ENCODE measurements at regions not wholly inside any gene's neighbourhood (a gene's known extent, or its start where the extent isn't known, plus 50 kb on each side); places are given as distances from the start of the nearest gene placed in this dataset.

DNA sequence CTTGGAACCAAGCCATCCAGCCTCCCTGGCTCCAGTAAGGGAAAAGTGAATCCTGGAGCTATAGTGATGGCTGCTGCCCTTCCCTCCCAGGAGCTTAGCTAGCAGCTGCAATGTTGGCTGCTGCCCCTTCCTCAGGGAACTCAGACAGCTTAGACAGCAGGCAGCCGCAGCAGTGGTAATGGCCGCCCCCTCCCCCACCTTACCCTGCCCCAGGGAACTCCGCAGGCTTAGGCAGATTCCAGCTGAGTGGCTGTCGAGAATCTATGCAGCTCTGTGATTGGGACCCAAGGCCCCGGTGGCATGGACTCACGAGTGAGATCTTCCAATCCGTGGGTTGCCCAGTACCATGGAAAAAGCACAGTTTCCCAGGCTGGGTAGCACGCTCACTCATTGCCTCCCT, 378.6 kb downstream of the NNT start (continued):
- TF ChIP-seq, protein P1, sequence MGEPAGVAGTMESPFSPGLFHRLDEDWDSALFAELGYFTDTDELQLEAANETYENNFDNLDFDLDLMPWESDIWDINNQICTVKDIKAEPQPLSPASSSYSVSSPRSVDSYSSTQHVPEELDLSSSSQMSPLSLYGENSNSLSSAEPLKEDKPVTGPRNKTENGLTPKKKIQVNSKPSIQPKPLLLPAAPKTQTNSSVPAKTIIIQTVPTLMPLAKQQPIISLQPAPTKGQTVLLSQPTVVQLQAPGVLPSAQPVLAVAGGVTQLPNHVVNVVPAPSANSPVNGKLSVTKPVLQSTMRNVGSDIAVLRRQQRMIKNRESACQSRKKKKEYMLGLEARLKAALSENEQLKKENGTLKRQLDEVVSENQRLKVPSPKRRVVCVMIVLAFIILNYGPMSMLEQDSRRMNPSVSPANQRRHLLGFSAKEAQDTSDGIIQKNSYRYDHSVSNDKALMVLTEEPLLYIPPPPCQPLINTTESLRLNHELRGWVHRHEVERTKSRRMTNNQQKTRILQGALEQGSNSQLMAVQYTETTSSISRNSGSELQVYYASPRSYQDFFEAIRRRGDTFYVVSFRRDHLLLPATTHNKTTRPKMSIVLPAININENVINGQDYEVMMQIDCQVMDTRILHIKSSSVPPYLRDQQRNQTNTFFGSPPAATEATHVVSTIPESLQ (CRISPR knock-in tag; IDR thresholded peaks at IDR 0.05), result no peak

DNA sequence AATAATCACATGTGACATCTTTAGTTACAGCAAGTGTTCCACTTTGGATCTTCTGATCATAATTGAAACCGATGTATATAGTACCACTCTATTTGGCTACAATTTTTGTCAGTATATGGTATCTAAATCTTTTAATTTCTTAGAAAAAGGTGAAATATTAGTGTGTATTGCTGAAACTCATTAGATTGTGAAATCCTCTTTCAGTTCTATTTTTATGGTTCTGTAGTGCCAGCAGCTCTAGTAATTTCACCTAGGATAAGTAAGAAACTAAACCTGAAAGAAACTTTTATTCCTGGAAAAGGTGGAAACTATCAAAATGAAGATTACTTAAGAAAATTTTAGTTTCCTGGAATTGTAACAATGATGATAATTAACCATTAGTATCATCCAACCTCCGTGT, 370.9 kb downstream of the NNT start:
- H3K27me3 ChIP-seq (ENCODE audit: control insufficient read depth in 2 of 2, insufficient read depth in 2 of 2, low read length in 2 of 2), result no peaks in the 10 kb centered on the region
- H3K9me1 ChIP-seq (ENCODE audit: control insufficient read depth, insufficient read depth, low read length), result no peaks in the 10 kb centered on the region
- no peaks in the 10 kb centered on the region for H3K79me2 ChIP-seq (ENCODE audit: control insufficient read depth, insufficient read depth, low read length)
- FAIRE-seq (no peak), DNase-seq (ENCODE audit: extremely low read depth in 1 of 4, low spot score in 3 of 4) (no peak), ATAC-seq (no peak)
- CTCF ChIA-PET (ENCODE audit: low intra/inter-chr PET ratio), result interaction anchor here (0.6 kb wide), 1 partner anchor 838 kb away, joined by 6 read pairs; no protein-coding TSS in a partner anchor
- no peak overlapping the region for H3K4me2 ChIP-seq (ENCODE audit: insufficient read depth, low read length)
- no peaks in the 10 kb centered on the region for H3K9me3 ChIP-seq (replicated peaks; ENCODE audit: control insufficient read depth, insufficient read depth, low read depth, low read length)
- no peaks in the 10 kb centered on the region for H4K20me1 ChIP-seq (replicated peaks; ENCODE audit: control insufficient read depth, insufficient read depth, low read length)
- in situ Hi-C loops (cut with MboI), result no loop called here
- no peak overlapping the region for H3K27ac ChIP-seq (ENCODE audit: extremely low read depth, low read depth, low read length)
- no peak overlapping the region for H2AFZ ChIP-seq (ENCODE audit: low read depth, low read length)
- H3K4me1 ChIP-seq (replicated peaks in 1 of 2; ENCODE audit: control insufficient read depth in 2 of 2, insufficient read depth in 2 of 2, low read length in 2 of 2), result no peaks in the 10 kb centered on the region
- H3K9ac ChIP-seq (ENCODE audit: insufficient read depth in 1 of 2, low read depth in 2 of 2, low read length in 2 of 2), result no peak overlapping the region
- BruUV-seq (replicated peaks), result no TSS peak
- POLR2A ChIA-PET, result no interaction called here
- 2% methylated on average over 2 of the region's 2 CpGs for WGBS (ENCODE audit: insufficient coverage, low coverage, missing lambda C conversion rate)
- no peak overlapping the region for H3K4me3 ChIP-seq
- intact Hi-C loops (cut with micrococcal nuclease), result no loop called here
- H3K36me3 ChIP-seq (ENCODE audit: control insufficient read depth, insufficient read depth, low read length), result no peaks in the 10 kb centered on the region
- no peak for TF ChIP-seq ZKSCAN1 (IDR thresholded peaks at IDR 0.05; ENCODE audit: low read depth, low read length)
- TF ChIP-seq, protein P2, sequence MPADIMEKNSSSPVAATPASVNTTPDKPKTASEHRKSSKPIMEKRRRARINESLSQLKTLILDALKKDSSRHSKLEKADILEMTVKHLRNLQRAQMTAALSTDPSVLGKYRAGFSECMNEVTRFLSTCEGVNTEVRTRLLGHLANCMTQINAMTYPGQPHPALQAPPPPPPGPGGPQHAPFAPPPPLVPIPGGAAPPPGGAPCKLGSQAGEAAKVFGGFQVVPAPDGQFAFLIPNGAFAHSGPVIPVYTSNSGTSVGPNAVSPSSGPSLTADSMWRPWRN (IDR thresholded peaks at IDR 0.05; ENCODE audit: low read depth), result no peak
- TF ChIP-seq, protein P3, sequence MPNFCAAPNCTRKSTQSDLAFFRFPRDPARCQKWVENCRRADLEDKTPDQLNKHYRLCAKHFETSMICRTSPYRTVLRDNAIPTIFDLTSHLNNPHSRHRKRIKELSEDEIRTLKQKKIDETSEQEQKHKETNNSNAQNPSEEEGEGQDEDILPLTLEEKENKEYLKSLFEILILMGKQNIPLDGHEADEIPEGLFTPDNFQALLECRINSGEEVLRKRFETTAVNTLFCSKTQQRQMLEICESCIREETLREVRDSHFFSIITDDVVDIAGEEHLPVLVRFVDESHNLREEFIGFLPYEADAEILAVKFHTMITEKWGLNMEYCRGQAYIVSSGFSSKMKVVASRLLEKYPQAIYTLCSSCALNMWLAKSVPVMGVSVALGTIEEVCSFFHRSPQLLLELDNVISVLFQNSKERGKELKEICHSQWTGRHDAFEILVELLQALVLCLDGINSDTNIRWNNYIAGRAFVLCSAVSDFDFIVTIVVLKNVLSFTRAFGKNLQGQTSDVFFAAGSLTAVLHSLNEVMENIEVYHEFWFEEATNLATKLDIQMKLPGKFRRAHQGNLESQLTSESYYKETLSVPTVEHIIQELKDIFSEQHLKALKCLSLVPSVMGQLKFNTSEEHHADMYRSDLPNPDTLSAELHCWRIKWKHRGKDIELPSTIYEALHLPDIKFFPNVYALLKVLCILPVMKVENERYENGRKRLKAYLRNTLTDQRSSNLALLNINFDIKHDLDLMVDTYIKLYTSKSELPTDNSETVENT (CRISPR knock-in tag; IDR thresholded peaks at IDR 0.05), result no peak
- no peak for TF ChIP-seq CCNT2 (IDR thresholded peaks at IDR 0.05; ENCODE audit: borderline replicate concordance, extremely low read depth, insufficient read length, low read depth, low read length)
- TF ChIP-seq KLF1 (tag; IDR thresholded peaks at IDR 0.05), result no peak
- TF ChIP-seq GATAD2B (IDR thresholded peaks at IDR 0.05; ENCODE audit: borderline replicate concordance), result no peak
- TF ChIP-seq ZNF717 (CRISPR knock-in tag; IDR thresholded peaks at IDR 0.05), result no peak
- TF ChIP-seq, protein P4, sequence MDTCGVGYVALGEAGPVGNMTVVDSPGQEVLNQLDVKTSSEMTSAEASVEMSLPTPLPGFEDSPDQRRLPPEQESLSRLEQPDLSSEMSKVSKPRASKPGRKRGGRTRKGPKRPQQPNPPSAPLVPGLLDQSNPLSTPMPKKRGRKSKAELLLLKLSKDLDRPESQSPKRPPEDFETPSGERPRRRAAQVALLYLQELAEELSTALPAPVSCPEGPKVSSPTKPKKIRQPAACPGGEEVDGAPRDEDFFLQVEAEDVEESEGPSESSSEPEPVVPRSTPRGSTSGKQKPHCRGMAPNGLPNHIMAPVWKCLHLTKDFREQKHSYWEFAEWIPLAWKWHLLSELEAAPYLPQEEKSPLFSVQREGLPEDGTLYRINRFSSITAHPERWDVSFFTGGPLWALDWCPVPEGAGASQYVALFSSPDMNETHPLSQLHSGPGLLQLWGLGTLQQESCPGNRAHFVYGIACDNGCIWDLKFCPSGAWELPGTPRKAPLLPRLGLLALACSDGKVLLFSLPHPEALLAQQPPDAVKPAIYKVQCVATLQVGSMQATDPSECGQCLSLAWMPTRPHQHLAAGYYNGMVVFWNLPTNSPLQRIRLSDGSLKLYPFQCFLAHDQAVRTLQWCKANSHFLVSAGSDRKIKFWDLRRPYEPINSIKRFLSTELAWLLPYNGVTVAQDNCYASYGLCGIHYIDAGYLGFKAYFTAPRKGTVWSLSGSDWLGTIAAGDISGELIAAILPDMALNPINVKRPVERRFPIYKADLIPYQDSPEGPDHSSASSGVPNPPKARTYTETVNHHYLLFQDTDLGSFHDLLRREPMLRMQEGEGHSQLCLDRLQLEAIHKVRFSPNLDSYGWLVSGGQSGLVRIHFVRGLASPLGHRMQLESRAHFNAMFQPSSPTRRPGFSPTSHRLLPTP (IDR thresholded peaks at IDR 0.05; ENCODE audit: borderline replicate concordance, extremely low read depth, insufficient read length), result no peak
- TF ChIP-seq, protein P5, sequence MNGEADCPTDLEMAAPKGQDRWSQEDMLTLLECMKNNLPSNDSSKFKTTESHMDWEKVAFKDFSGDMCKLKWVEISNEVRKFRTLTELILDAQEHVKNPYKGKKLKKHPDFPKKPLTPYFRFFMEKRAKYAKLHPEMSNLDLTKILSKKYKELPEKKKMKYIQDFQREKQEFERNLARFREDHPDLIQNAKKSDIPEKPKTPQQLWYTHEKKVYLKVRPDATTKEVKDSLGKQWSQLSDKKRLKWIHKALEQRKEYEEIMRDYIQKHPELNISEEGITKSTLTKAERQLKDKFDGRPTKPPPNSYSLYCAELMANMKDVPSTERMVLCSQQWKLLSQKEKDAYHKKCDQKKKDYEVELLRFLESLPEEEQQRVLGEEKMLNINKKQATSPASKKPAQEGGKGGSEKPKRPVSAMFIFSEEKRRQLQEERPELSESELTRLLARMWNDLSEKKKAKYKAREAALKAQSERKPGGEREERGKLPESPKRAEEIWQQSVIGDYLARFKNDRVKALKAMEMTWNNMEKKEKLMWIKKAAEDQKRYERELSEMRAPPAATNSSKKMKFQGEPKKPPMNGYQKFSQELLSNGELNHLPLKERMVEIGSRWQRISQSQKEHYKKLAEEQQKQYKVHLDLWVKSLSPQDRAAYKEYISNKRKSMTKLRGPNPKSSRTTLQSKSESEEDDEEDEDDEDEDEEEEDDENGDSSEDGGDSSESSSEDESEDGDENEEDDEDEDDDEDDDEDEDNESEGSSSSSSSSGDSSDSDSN (IDR thresholded peaks at IDR 0.05; ENCODE audit: borderline replicate concordance in 1 of 2, low read depth in 2 of 2, low read length in 2 of 2), result no peak
